ENCODE measurements at regions not wholly inside any gene's neighbourhood (a gene's known extent, or its start where the extent isn't known, plus 50 kb on each side); places are given as distances from the start of the nearest gene placed in this dataset.

DNA sequence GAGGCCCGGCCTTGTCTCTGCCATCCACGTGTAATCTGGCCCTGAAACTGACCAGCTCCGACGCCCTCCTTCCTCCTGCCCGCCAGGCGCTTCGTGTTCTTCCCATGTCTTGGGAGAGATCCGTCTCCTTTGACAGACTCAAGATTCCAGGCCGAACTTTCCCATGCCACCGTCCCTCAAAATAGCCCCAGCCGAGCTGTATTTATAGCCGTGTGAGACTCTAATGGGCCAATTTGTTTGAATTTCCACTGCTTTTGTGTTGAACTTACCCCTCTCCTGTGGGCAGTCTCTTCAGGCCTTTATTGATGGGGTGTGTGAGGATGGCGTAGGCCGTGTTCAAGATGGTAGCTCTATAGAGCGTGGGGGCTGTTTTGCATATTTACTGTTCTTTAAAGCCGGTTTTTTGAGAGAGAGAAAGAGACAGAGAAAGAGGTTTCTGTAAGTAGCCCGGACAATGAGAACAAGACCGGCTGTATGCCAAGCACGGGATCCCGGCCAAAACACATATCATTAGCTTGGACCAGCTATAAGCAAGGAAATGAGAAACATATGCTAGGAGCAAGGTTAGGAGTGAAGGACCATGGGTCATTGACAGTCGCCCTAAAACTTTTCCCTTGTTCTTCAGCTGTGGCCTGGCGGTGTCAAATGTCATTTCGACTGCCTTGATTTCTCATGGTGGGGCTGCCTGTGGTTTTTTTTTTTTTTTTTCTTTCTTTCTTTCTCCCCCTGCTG is 124.5 kb upstream of the ZFHX3 start:
- no peak for DNase-seq

DNA sequence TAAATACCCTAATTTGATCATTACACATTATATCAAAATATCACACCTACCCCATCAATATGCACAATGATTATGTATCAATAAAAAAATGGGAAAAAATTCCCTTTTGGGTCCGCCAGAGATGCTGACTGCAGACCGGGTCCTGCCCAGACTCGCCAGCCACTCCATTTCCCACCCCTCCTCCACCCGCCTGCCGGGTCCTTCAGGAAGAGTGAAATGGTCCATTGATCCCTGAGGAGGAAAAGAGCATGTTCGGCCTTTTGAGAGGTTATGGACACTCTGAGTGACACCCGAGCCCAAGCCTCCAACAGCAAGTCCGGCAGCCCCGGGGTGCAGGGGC is 123.9 kb upstream of the ZFHX3 start:
- no peak for DNase-seq

DNA sequence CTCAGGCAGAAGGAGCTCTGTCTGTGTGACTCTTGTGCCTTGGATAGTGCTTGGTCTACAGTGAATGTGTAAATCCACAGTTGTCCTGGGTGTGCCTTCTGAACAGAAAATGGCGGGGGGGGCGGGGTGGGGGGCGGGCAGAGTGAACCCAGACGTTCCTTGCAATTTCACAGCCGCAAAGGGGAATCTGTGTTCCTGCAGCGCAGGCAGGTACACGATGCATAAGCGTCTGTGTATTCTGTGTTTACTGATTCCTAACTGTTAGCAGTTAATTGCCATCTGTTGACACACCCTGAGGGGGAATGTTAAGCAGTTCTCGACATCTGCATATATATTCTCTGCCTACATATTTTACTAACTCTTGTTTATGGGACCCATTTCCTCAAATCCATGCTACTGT is 123.5 kb upstream of the ZFHX3 start:
- DNase-seq, result no peak

DNA sequence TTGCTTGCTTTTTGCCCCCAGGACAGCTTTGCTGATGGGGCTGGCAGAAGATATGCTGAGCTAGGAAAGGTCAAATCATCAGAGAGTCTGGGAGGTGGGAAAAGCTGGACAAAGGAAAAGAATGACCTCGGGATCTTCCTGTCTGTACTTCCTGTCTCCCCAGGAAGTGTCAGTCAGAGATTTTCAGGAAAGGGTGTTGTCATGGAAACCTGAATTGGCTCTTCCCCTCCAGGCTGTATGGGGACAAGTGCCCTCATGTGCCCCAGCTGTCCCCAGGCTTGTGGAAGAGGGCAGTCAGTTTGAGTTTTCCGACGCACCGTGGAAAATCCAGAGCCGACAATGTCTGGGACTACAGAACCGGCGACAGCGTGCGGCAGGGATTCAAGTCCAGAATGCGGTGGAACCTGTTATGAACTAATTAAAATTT is 122.7 kb upstream of the ZFHX3 start:
- no peak for DNase-seq

DNA sequence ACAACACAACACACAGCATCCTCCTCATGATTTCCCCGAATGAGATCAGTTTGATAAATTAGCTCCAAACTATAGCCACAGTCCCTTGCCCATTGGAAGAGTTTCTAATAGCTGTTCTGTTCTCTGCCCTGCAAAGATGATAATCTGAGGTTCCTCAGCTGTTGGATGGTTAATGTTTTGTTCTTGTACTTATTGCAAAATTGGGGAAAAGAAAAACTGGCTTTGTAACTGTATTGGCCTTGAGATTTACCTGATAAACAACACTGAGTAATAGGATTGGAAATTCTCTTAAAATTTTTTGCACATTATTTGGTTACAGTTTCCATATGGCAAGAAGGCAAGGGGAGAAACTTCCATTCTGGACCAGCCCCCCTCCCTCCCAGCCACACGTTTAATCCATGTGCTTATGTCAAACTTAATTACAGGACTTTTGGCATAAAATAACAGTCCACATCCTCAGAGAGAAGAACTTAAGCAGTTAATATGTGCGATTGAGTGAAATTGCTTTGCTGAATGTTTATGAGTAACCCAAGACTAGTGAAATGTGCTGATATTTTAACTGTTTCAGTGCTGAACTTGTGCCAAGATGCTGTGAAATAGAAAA is 119.1 kb upstream of the ZFHX3 start:
- DNase-seq, result no peak

DNA sequence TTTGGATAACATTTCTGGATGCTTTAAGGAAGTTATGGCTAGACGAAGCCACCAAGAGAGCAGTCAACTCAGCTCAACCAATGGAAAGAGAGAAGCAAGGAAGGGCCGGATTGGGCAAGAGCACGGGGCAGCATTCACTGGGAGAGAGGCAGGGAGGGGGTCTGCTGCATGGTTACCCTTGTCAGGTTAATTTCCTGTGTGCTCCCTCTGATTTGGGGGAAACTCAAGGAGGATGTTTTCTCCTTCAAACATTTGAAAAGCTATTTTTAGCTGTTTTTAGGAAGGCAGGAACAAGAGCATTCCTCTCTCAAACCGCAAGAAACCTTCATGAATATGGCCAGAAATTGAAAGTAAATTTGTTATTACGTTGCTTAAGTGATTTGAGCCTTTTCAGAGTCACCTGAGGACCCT is 118.5 kb upstream of the ZFHX3 start:
- DNase-seq, result no peak

DNA sequence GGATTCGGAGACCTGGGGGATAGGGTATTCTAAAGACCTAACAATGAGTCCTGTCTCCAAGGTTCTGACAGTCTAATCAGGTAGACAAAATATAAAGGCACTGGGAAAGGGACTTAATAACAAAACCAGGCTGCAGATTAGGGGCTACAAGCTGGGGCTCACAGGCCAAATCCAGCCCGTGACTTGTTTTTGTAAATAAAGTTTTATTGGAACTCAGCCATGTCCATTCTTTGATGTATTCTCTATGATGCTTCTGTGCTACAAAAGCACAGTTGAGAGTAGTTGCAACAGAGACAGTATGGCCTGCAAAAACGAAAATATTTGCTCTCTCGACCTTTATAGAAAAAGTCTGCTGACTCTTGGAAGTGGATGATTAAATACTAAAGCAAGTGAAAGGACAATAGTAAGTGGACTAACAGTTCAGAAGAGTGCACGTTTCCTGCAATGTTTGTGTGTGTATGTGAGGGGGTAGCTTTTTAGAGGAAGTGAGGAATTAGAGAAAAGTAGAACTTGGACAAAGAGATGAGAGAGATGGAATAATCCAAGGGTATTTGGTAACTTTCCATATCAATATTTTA is 115.4 kb upstream of the ZFHX3 start:
- DNase-seq, result no peak

DNA sequence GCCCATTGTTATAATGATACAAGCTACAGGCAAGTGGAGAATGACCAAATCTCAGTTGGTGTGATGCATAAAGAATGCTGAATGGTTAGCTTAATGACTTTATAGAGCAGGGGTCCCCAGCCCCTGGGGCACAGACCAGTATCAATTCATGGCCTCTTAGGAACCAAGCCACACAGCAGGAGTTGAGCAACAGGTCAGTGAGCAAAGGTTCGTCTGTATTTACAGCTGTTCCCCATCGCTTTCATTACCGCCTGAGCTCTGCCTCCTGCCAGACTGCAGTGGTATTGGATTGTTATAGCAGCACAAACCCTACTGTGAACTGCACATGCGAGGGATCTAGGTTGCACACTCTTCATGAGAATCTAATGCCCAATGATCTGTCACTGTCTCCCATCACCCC is 114.0 kb upstream of the ZFHX3 start:
- DNase-seq, result no peak

DNA sequence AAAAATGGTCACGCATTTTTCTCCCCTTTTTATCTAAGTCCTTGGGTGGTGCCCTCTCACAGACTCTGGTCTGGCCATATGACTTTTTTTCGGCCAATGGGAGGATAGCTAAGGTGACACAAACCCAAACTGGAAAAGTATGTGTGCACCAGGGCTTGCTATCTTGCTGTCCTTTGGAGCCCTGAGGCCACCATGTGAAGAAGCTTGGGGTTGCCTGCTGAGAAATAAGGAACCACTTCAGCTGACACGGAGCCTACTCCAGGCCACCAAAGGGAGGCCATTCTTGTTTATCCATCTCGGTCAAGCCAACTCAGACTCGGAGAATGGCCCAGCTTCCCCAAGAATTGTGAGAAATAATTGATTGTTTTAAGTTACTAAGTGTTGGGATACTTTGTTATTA is 111.4 kb upstream of the ZFHX3 start:
- DNase-seq, result peak; percentile 20

DNA sequence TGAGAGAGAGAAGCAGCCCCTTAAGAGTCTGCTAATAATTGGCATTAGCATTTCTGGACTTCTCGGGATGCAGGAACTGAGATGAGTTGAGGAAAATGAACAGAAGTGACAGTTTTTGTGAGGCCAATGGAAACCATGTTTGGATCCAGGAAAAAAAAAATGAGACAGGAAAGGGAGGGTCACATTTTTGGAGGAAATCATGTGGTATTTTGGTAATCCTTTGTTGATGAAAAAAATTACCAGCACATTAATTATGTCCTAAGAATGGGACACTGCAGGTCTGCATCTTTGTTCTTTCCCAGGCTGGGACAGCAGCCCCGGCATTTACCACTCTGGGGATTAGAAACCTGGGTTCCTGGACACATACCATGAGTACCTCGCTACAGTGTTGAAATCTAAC is 109.9 kb upstream of the ZFHX3 start:
- DNase-seq, result no peak

DNA sequence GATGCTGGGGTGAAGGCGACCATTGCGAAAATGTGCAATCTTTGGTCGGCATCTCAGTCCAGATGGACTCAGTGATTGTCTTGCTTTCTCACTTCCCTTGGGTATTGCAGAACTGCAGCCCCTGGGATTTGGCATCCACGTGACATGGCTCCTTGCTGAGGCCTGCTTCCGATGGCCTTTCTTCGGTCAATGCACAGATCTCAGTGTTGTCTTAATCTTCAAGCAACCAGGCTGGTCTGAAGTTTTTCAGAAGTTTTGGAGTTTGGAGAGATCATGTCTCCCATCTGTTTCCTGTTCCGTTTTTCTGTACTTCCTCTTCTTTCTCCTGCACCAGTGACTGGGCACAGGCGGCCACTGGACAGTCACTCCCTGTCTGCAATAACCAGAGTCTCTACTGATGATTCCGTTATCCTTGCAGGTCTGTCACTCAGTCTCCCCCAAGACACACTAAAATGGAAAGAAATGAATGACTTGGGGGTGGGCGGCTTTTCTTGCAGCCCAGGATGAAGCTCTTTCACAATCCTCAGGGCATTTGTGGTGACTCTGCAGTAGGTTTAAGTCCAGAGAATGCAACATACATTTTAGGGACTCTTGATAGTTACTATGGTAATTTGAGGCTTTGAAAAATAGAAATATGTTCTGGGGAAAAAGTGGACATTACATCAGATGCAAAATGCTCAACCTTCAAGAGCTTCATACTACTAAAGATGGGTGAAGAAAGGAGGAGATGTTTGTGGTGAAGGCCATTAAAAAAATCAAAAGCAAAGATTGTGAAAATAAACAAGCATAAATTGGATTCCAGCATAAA is 106.3 kb upstream of the ZFHX3 start:
- peak; percentile 63 for DNase-seq

DNA sequence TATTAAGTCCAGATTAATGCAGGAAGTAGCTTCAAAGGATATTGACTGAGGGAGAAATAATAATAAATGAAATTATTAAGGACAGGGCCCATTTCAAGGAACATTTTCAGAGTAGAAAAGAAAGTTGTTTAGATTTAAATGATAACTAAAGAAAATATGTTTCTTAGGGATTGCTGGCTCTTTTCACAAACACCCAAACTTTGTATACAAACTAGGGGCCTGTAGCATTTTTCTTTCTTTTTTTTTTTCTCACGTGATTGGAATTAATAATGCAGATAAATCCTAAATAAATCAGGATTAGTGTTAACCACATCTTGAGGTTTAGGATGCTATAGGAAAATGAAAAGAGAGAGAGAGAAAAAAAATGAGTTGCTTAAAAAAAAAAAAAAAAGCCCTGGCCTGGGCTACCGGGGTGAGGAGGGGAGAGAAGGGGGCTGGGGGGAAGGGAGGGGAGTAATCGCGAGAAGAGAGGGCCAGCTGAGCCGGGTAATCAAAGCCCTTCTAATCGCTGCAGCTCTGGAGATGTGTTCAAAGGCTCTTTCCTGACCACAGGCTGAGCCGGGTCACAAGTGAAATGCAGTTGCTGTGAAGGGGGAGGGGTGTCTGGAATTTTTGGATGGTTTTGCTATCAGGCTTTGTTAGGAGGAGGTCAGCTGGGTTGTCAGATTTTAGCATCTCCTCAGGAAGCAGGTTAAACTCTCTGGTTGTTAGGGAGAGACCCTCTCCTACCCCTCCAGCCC is 104.6 kb upstream of the ZFHX3 start:
- no peak for DNase-seq

DNA sequence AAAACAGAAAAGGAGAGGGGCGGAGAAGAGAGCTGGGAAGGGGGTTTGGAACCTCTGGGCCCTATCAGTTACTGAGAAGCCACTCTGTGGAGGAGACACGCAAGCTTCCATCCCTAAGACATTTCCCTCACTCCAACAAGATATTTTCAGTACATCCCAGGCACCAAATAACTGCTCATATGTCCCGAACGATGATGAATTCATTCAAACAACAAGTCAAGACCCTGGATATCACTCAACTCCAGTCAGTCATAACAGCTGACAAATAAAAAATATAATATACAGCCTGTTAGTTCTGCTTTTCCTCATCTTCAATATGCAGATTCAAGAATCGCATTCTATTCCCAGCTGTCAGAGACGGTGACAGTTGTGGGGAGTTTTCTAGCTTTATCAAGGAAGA is 104.0 kb upstream of the ZFHX3 start:
- DNase-seq, result no peak

DNA sequence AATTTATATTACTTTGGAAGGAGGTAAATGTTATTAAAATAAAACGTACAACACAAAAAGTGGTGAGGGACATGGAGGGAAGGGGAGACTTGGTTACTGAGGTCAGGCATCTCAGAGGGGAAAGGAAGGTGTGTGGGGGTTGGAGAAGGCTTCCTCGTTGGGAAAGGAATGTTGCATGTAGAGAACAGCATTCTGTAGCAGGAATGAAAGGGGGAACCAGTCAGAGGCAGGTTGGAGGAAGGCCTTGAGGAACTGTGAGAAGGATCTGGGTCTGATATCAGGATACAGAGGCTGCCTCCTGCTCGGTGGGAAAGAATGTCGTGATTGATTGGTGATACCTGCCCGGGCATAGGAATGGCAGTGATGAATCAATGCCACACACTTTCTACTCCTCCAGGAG is 103.3 kb upstream of the ZFHX3 start:
- DNase-seq, result no peak

DNA sequence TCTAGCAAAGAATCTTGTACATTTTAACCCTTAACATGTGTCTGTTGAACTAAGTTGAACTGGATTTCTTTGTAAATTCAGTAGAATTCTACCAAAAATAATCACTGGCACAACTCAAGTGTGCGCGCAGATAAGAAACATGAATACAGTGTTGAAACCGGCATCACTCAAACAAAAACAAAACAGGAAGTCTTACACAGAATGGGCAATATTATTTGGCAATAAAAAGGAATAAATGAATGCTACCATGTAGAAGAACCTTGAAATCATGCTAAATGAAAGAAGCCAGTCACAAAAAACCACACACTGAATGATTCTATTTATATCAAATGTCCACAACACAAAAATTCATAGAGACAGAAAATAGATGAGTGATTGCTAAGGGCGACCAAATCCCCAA is 102.9 kb upstream of the ZFHX3 start:
- DNase-seq, result no peak

DNA sequence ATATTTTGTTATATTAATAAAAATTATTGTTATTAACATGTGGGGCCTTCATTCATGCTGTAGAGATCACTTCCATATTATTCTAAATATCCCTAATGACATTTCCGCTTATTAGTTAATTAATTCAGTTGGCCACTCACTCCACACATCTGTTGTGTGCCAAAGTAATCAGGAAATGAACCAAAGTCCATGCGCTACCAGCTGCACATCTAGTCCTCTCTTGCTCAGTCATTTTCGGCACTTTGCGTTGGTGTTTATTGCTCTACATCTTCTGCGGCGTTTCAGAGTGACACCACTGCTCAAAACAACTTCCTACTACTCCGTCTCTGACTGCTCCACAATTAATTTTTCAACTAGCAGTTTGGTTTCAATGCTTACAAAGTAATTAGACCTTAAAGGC is 101.4 kb upstream of the ZFHX3 start:
- DNase-seq, result no peak

DNA sequence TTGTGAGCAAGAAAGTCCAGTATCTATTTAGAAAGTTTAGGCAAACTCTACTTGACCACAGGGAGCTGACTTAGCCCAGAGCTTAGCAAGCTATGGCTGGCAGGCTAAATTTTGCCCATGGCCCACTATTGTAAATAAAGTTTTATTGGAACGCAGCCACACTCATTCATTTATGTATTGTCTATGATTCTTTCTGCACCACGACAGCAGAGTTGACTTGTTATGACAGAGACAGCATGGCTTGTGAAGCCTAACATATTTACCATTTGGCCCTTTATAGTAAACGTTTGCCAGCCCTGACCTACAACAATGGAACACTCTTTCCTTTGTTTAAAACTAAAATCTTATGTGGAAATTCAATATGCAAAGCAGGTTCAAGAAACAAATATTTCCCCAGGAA is 100.0 kb upstream of the ZFHX3 start:
- no peak for DNase-seq

DNA sequence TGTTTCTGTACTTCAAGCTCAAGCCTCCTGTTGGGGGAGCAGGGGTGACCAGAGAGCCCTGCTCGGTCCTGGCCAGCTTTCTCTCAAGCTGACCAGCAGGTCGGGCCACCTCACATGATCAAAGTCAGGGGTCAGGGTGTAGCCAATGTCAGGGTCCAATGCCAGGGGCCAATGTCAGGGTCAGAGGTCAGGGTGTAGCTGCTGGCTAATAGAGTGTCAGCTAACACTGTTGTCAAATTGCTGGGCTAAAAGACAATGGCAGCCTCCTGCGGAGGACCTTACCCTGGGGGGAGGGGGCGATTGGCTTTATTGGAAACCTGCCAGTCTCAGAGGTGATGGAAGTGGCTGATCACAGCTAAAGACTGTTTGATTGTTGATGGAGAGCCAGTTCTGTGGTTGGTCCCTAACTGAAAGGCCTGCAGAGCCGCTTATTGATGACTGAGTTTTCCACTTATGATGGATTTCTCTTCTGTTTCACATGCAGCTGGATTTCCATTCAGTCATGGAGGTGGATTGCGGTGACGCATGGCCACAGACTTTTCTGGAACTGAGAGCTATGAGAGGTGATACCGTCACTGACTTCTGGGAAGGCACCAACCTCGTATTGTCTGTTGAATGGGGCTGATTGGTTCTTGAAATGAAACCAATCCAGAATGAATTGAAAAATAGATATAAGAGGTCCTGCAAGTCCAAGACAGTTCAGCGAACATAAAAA is 97.4 kb upstream of the ZFHX3 start:
- DNase-seq, result no peak

DNA sequence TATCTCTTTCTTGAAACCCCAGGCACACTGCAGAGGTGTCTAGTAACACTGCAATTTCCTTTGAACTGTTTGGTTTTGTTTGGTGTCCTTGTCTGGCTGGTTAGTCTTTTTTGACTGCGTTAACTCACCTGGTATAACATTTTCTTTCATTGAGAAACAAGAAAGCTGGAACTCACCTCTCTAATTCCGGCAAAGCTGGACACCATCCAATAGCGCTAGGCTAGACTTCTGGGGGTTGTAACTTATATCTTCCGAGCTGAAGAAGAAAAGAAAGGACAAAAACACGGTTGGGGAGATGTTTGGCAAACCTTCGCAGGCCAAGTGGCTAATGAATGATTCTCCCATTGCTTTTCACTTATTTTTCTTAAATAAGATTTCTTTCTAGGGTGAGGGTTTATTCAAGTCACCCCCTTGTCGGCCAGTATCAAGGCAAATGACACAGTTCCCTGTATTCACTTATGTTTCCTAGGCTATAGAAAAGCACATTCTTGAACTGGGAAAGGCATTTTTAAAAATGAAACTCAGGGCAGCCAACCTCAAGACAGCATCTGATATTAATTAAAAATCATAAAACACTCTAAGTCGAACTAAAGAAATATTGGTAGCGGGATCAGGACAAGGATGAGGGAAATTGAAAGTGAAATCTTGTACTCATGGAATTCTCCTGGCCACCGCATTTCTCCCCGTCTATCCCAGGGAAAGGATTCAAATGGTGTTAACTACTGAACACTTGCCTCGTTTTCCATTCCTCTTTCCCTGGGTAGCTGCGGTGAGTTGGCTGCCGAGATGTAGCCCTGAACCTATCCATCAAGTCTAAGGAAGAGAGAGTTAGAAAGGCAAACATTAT is 95.9 kb upstream of the ZFHX3 start:
- no peak for DNase-seq

DNA sequence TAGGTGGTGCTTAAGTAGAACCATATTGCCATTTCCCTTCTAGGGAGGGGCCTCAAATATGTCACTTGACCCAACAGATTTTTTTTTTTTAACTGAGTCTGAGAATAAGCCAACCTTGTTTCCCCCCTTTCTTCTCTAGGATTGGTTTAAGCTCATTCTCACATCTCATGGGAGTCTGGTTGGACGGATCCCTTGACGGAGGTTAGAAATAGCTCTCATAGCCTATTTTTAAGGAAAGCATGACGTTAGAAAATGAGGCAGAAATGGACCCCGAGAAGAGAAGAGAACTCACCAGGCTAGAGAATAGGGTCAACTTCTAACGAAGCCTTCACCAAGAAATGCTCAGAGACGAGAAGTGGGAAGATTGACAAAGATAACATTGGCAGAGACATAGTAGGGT is 95.1 kb upstream of the ZFHX3 start:
- no peak for DNase-seq

DNA sequence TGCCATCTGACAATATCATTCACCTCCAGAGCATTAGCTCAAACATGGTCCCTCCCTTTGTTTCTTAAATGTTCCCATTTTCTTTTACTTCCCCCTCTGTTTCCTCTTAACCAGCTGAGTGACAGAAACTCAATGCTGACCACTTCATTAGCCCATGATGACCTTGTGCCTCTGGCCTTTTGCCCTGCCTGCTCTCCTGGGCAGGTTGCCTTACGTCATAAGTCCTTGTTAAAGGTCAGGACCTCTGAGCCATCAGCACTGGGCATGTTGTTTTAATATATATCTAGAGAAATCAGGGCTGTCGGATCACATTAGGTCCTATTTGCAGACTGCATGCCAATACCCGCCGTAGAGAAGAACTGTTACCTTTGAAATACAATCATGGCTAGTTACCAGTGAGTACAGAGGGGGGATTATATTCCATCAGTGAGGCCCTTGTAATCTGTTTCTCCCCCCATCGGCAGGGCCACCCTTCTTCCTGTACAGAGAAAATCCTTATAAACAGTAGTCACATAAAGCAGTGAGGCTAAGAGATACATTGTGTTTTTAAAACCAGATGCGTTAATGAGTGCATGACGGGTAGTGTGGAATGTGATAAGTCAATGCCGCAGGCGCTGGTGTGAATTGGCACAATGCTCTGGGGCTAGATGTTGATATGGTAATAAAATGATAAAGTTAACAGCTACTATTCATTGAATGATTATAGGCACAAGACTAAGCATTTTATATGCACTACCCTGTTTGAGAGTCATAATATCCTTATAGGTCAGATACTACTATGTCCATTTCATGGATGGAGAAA is 94.3 kb upstream of the ZFHX3 start:
- no peak for DNase-seq
